ENCODE measurements at regions not wholly inside any gene's neighbourhood (a gene's known extent, or its start where the extent isn't known, plus 50 kb on each side); places are given as distances from the start of the nearest gene placed in this dataset.

DNA sequence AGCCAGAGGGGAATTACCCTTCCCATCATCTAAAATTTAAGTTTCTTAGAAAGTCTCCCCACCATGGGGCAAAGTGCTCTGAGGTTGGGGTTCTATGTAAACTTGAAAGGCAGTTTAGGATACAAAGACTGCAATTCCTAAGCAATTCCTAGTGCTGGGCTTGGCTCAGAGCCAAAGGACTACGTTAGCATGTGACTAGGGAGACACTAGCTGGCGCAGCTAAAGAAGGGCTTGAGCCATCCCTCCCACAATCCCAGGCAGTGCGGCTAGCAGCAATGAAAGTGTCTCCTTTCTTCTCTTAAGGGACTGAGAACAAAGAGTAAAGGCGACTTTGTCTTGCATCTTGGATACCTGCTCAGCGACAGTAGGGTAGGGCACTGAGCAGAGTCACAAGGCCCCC, 306.6 kb upstream of the FKBP1C start:
- no peak for TF ChIP-seq CTCF (IDR thresholded peaks at IDR 0.05)
- no peak for TF ChIP-seq POLR2AphosphoS5 (IDR thresholded peaks at IDR 0.05)
